ENCODE measurements at regions not wholly inside any gene's neighbourhood (a gene's known extent, or its start where the extent isn't known, plus 50 kb on each side); places are given as distances from the start of the nearest gene placed in this dataset.

DNA sequence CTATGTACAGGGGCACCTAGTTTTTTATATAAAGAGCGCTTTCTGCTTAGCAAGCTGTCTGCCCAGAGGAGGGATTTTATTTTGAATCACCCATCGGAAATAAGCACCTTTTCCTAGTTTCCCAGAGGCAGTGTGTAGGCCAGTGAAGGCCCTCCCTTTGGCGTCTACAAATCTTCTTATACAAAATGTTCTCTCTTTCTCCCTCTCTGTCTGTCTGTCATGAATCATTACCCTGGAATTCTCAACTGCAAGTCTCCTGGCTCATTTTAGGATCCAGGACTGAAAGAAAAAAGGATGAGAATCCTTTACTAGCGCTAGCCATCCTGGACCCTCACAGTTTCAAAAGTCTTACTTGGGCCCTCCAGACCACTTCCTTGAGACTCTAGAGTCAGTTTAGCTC lies 728.1 kb downstream of the OTOL1 start:
- Histone ChIP-seq H3K9me3 (ENCODE audit: low read length) (no peaks in the 10 kb centered on the region), H3K9me2 (replicated peaks; ENCODE audit: low read length) (no peaks in the 10 kb centered on the region), H3K4me1 (ENCODE audit: insufficient read depth, low read length) (no peaks in the 10 kb centered on the region), H4K20me1 (ENCODE audit: low read length) (no peaks in the 10 kb centered on the region), H2AFZ (ENCODE audit: low read length) (no peak overlapping the region), H3K27ac (ENCODE audit: low read length) (no peak overlapping the region), H3K4me2 (ENCODE audit: low read length) (no peak overlapping the region), H3K27me3 (ENCODE audit: low read length) (no peaks in the 10 kb centered on the region), H3K9ac (ENCODE audit: low read length) (no peak overlapping the region), H3K36me3 (ENCODE audit: low read depth, low read length) (no peaks in the 10 kb centered on the region), H3F3A (ENCODE audit: low read length, unreplicated experiment) (no peaks in the 10 kb centered on the region), H3K4me3 (ENCODE audit: low read length) (no peak overlapping the region), H3K79me2 (ENCODE audit: low read length) (no peaks in the 10 kb centered on the region)
- ATAC-seq (no peak), DNase-seq (no peak)
- ChIA-PET CTCF (no interaction called here), POLR2A (ENCODE audit: unreplicated experiment) (no interaction called here)
- TF ChIP-seq, protein P1, sequence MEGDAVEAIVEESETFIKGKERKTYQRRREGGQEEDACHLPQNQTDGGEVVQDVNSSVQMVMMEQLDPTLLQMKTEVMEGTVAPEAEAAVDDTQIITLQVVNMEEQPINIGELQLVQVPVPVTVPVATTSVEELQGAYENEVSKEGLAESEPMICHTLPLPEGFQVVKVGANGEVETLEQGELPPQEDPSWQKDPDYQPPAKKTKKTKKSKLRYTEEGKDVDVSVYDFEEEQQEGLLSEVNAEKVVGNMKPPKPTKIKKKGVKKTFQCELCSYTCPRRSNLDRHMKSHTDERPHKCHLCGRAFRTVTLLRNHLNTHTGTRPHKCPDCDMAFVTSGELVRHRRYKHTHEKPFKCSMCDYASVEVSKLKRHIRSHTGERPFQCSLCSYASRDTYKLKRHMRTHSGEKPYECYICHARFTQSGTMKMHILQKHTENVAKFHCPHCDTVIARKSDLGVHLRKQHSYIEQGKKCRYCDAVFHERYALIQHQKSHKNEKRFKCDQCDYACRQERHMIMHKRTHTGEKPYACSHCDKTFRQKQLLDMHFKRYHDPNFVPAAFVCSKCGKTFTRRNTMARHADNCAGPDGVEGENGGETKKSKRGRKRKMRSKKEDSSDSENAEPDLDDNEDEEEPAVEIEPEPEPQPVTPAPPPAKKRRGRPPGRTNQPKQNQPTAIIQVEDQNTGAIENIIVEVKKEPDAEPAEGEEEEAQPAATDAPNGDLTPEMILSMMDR (conservative IDR thresholded peaks at IDR 0.05; ENCODE audit: low read depth, low read length): no peak
- TF ChIP-seq EZH2phosphoT487 (IDR thresholded peaks at IDR 0.05; ENCODE audit: borderline replicate concordance, low read length): no peak
- intact Hi-C loops (cut with micrococcal nuclease): no loop called here
- no TSS peak for BruUV-seq (replicated peaks)

DNA sequence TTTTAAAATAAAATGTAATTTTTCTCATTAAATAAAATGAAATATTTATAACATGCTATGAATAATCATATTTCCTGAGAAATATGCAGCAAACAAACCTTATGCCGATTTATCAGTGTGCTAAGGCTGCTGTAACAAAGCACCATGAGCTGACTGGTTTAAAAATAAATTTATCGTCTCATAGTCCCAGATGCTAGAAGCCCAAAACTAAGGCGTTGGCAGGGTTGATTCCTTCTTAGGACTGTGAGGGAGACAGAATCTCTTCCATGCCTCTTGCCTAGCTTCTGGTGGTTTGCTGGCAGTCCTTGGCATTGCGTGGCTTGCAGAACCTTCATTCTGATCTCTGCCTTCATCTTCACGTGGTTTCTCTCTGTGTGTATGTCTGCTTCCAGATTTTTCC lies 740.3 kb downstream of the OTOL1 start:
- H3K4me1 ChIP-seq (ENCODE audit: insufficient read depth, low read length): no peaks in the 10 kb centered on the region
- BruUV-seq (replicated peaks): no TSS peak
- no peak for TF ChIP-seq EZH2phosphoT487 (IDR thresholded peaks at IDR 0.05; ENCODE audit: borderline replicate concordance, low read length)
- TF ChIP-seq, protein P1 (conservative IDR thresholded peaks at IDR 0.05; ENCODE audit: low read depth, low read length): no peak
- TF ChIP-seq EZH2 (IDR thresholded peaks at IDR 0.05; ENCODE audit: low read length, unreplicated experiment): no peak
- H3K4me2 ChIP-seq (ENCODE audit: low read length): no peak overlapping the region
- H3K79me2 ChIP-seq (ENCODE audit: low read length): no peaks in the 10 kb centered on the region
- intact Hi-C loops (cut with micrococcal nuclease): no loop called here
- H3K36me3 ChIP-seq (ENCODE audit: low read depth, low read length): no peaks in the 10 kb centered on the region
- H3K9me3 ChIP-seq (ENCODE audit: low read length): no peaks in the 10 kb centered on the region
- ChIA-PET POLR2A (ENCODE audit: unreplicated experiment) (no interaction called here), CTCF (no interaction called here)
- no peaks in the 10 kb centered on the region for H3K9me2 ChIP-seq (replicated peaks; ENCODE audit: low read length)
- peak overlapping the region; percentile 67 for H2AFZ ChIP-seq (ENCODE audit: low read length)
- H3K4me3 ChIP-seq (ENCODE audit: low read length): no peak overlapping the region
- H3K27me3 ChIP-seq (ENCODE audit: low read length): no peaks in the 10 kb centered on the region
- ATAC-seq (no peak), DNase-seq (no peak)
- no peak overlapping the region for H3K9ac ChIP-seq (ENCODE audit: low read length)
- H3F3A ChIP-seq (ENCODE audit: low read length, unreplicated experiment): no peaks in the 10 kb centered on the region
- H3K27ac ChIP-seq (ENCODE audit: low read length): no peak overlapping the region
- no peaks in the 10 kb centered on the region for H4K20me1 ChIP-seq (ENCODE audit: low read length)

DNA sequence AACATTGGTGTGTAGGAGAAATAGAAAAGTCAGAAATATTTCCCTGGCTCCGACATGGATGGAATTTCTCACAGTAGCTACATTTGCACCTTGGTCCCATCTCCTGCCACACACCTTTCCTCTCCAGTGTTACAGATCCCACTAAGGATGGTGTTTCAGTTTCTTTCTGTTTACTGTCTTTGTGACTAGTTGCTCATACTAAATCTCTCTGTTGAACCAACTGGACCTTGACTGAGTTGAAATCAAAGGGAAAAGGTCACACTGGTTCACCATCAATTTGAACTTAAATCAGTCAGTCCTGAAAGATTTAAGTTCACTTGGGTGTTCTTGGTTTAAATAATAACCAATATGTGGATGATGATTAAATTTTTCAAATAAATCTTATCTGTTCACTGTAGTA lies 754.2 kb downstream of the OTOL1 start:
- DNase-seq (no peak), ATAC-seq (no peak)
- ChIA-PET POLR2A (ENCODE audit: unreplicated experiment) (no interaction called here), CTCF (no interaction called here)
- no peaks in the 10 kb centered on the region for H3K9me3 ChIP-seq (ENCODE audit: low read length)
- H3F3A ChIP-seq (ENCODE audit: low read length, unreplicated experiment): no peaks in the 10 kb centered on the region
- H3K9me2 ChIP-seq (replicated peaks; ENCODE audit: low read length): no peaks in the 10 kb centered on the region
- intact Hi-C loops (cut with micrococcal nuclease): no loop called here
- H3K4me1 ChIP-seq (ENCODE audit: insufficient read depth, low read length): peaks cover 3% of the 10 kb centered on the region; the same call in 1 of the 2 replicates
- H3K27ac ChIP-seq (ENCODE audit: low read length): no peak overlapping the region
- no TSS peak for BruUV-seq (replicated peaks)
- no peak overlapping the region for H3K9ac ChIP-seq (ENCODE audit: low read length)
- no peaks in the 10 kb centered on the region for H3K36me3 ChIP-seq (ENCODE audit: low read depth, low read length)
- H3K4me3 ChIP-seq (ENCODE audit: low read length): no peak overlapping the region
- no peak overlapping the region for H3K4me2 ChIP-seq (ENCODE audit: low read length)
- no peak overlapping the region for H2AFZ ChIP-seq (ENCODE audit: low read length)
- H3K79me2 ChIP-seq (ENCODE audit: low read length): no peaks in the 10 kb centered on the region
- no peaks in the 10 kb centered on the region for H4K20me1 ChIP-seq (ENCODE audit: low read length)
- TF ChIP-seq, protein P1 (conservative IDR thresholded peaks at IDR 0.05; ENCODE audit: low read depth, low read length): no peak
- no peak for TF ChIP-seq EZH2 (IDR thresholded peaks at IDR 0.05; ENCODE audit: low read length, unreplicated experiment)
- TF ChIP-seq EZH2phosphoT487 (IDR thresholded peaks at IDR 0.05; ENCODE audit: borderline replicate concordance, low read length): no peak
- no peaks in the 10 kb centered on the region for H3K27me3 ChIP-seq (ENCODE audit: low read length)
